BE2C (cell line): ENCODE measurements at regions not wholly inside any gene's neighbourhood (a gene's known extent, or its start where the extent isn't known, plus 50 kb on each side); places are given as distances from the start of the nearest gene placed in this dataset.

ENCODE experiments used
- DNase-seq: peaks from one replicate; pipeline ENCODE4 v3.0.0-alpha.2; 2020
- H3K27me3 ChIP-seq: fragments of 250-450 bp; sonication (Bioruptor Pico); 2 replicates; pipeline ENCODE4 v1.5.1; 2020; ENCODE audit warnings: mild to moderate bottlenecking
- H3K36me3 ChIP-seq: fragments of 250-450 bp; sonication (Bioruptor Pico); 2 replicates; pipeline ENCODE4 v1.5.1; 2020; ENCODE audit warnings: mild to moderate bottlenecking
- H3K4me1 ChIP-seq: fragments of 250-450 bp; sonication (Bioruptor Pico); 2 replicates; pipeline ENCODE4 v1.5.1; 2020
- H3K4me3 ChIP-seq: 2 replicates; pipeline ENCODE4 v1.5.1; 2011; ENCODE audit warnings: low read depth, low read length
- H3K9me3 ChIP-seq: fragments of 250-450 bp; sonication (Bioruptor Pico); 2 replicates; pipeline ENCODE4 v1.5.1; 2020
- CTCF ChIP-seq: IDR thresholded peaks from 2 replicates; pipeline ENCODE4 v1.5.1; 2012; ENCODE audit warnings: mild to moderate bottlenecking, low read depth, low read length

GRCh38 chr6:126581316-126581715 lies 241.4 kb downstream of the CENPW start:
- H3K4me3 ChIP-seq, result no peak overlapping the region
- H3K4me1 ChIP-seq, result no peaks in the 10 kb centered on the region
- no peaks in the 10 kb centered on the region for H3K9me3 ChIP-seq
- TF ChIP-seq CTCF, result no peak
- no peak for DNase-seq
- no peaks in the 10 kb centered on the region for H3K27me3 ChIP-seq
- no peaks in the 10 kb centered on the region for H3K36me3 ChIP-seq

GRCh38 chr6:126600258-126600916 lies 260.5 kb downstream of the CENPW start:
- Histone ChIP-seq H3K9me3 (no peaks in the 10 kb centered on the region), H3K36me3 (no peaks in the 10 kb centered on the region), H3K4me1 (no peaks in the 10 kb centered on the region), H3K27me3 (no peaks in the 10 kb centered on the region), H3K4me3 (no peak overlapping the region)
- no peak for TF ChIP-seq CTCF
- DNase-seq, result no peak

GRCh38 chr6:126603410-126603809 lies 263.5 kb downstream of the CENPW start:
- H3K9me3 ChIP-seq, result no peaks in the 10 kb centered on the region
- DNase-seq, result no peak

GRCh38 chr6:126605089-126605488 lies 265.2 kb downstream of the CENPW start:
- Histone ChIP-seq H3K27me3 (no peaks in the 10 kb centered on the region), H3K9me3 (no peaks in the 10 kb centered on the region), H3K36me3 (no peaks in the 10 kb centered on the region), H3K4me3 (no peak overlapping the region), H3K4me1 (no peaks in the 10 kb centered on the region)
- no peak for TF ChIP-seq CTCF
- DNase-seq, result no peak

More at GRCh38 chr6:126603410-126603809, 263.5 kb downstream of the CENPW start:
- Histone ChIP-seq H3K4me3 (no peak overlapping the region), H3K4me1 (no peaks in the 10 kb centered on the region), H3K27me3 (no peaks in the 10 kb centered on the region), H3K36me3 (no peaks in the 10 kb centered on the region)
- TF ChIP-seq CTCF, result no peak

- no peaks in the 10 kb centered on the region for H3K9me3 ChIP-seq
- no peaks in the 10 kb centered on the region for H3K36me3 ChIP-seq
- no peaks in the 10 kb centered on the region for H3K27me3 ChIP-seq
- TF ChIP-seq CTCF, result no peak
- H3K4me3 ChIP-seq, result no peak overlapping the region
- DNase-seq, result no peak
- no peaks in the 10 kb centered on the region for H3K4me1 ChIP-seq
Observed at GRCh38 chr6:126607289-126607688, 267.4 kb downstream of the CENPW start.

- Histone ChIP-seq H3K27me3 (no peaks in the 10 kb centered on the region), H3K9me3 (no peaks in the 10 kb centered on the region), H3K36me3 (no peaks in the 10 kb centered on the region), H3K4me1 (no peaks in the 10 kb centered on the region), H3K4me3 (no peak overlapping the region)
- DNase-seq, result no peak
- TF ChIP-seq CTCF, result no peak
Observed at GRCh38 chr6:126608681-126609080, 268.8 kb downstream of the CENPW start.
